HepG2 (cell line): ENCODE measurements at regions not wholly inside any gene's neighbourhood (a gene's known extent, or its start where the extent isn't known, plus 50 kb on each side); places are given as distances from the start of the nearest gene placed in this dataset.

ENCODE experiments used
- ATAC-seq: fragments of 200-7000 bp; cut with Tn5 transposase; 3 replicates; pipeline ENCODE4 v1.9.1; 2020; ENCODE audit warnings: mild to moderate bottlenecking, moderate library complexity
- BruUV-seq: library from RNA; stranded (reverse); fragments of 400-500 nt; replicated peaks from 2 replicates; lab custom pipeline; 2021; lab: Mats Ljungman, UMichigan
- CTCF ChIA-PET: fragments of 300-600 bp; formaldehyde crosslinking; extraction: SDS; loops from one replicate; lab custom pipeline; 2021; ENCODE audit warnings: low total read pairs, inconsistent platforms, low intra/inter-chr PET ratio; lab: Yijun Ruan, JAX
- POLR2A ChIA-PET: fragments of 350-600 bp; sonication (Branson Sonifier 250); formaldehyde crosslinking; loops from one replicate; lab custom pipeline; 2020; ENCODE audit warnings: antibody characterized with exemption, inconsistent platforms; lab: Yijun Ruan, JAX
- DNase-seq: peaks from one replicate; pipeline ENCODE4 v3.0.0-alpha.2; 2015; ENCODE audit warnings: low spot score
- FAIRE-seq: peaks from 3 replicates; lab custom pipeline; 2011; peaks lifted over from hg19 to GRCh38; lab: Jason Lieb, UNC
- H2AFZ ChIP-seq: one replicate; pipeline ENCODE4 v1.6.1; 2011; ENCODE audit warnings: low read length, inconsistent platforms
- H3K27ac ChIP-seq: fragments of 300-600 bp; 3 replicates; pipeline ENCODE4 v1.8.0; 2011; ENCODE audit warnings: mixed run types, mild to moderate bottlenecking, mixed read lengths, low read length, inconsistent platforms; ENCODE audit not compliant: insufficient read depth; ENCODE audit errors: extremely low read length
- H3K27me3 ChIP-seq, 2 experiments: fragments of 200-600 bp in 1 of 2; 2 replicates in 1 of 2; 3 replicates in 1 of 2; pipeline versions ENCODE4 v1.6.0 to v1.8.0; 2011; ENCODE audit warnings: low read length in 2 of 2, mild to moderate bottlenecking in 2 of 2, moderate library complexity in 2 of 2, inconsistent platforms in 1 of 2; ENCODE audit not compliant: insufficient read depth in 2 of 2, control insufficient read depth in 1 of 2
- H3K36me3 ChIP-seq, 2 experiments: fragments of 200-600 bp in 1 of 2; replicated peaks in 1 of 2; 2 replicates in 1 of 2; 3 replicates in 1 of 2; pipeline versions ENCODE4 v1.5.1 to v1.8.0; 2011; ENCODE audit warnings: low read length in 2 of 2, inconsistent platforms in 1 of 2; ENCODE audit not compliant: insufficient read depth in 2 of 2, control insufficient read depth in 1 of 2
- H3K4me1 ChIP-seq: 2 replicates; pipeline ENCODE4 v1.5.1; 2012; ENCODE audit warnings: low read length, inconsistent platforms; ENCODE audit not compliant: insufficient read depth
- H3K4me2 ChIP-seq: 2 replicates; pipeline ENCODE4 v1.6.0; 2011; ENCODE audit warnings: low read depth, low read length, inconsistent platforms
- H3K4me3 ChIP-seq, 3 experiments: fragments of 200-600 bp in 1 of 3; sonication (generic), shearing (Covaris generic) in 1 of 3; replicated peaks in 1 of 3; 2 replicates each; pipeline ENCODE4 v1.5.1; 2011 to 2016; ENCODE audit warnings: low read length in 3 of 3, inconsistent platforms in 2 of 3, low read depth in 2 of 3, mild to moderate bottlenecking in 2 of 3, control low read depth in 1 of 3, mixed read lengths in 1 of 3; ENCODE audit not compliant: insufficient read depth in 1 of 3
- H3K79me2 ChIP-seq: one replicate; pipeline ENCODE4 v1.6.1; 2011; ENCODE audit warnings: low read length, inconsistent platforms; ENCODE audit not compliant: insufficient read depth
- H3K9ac ChIP-seq: 2 replicates; pipeline ENCODE4 v1.6.0; 2011; ENCODE audit warnings: mild to moderate bottlenecking, low read depth, low read length, inconsistent platforms; ENCODE audit not compliant: insufficient read depth
- H3K9me3 ChIP-seq: 2 replicates; pipeline ENCODE4 v1.5.1; 2012; ENCODE audit warnings: mild to moderate bottlenecking, low read length
- H4K20me1 ChIP-seq: 2 replicates; pipeline ENCODE4 v1.6.0; 2011; ENCODE audit warnings: inconsistent platforms, mild to moderate bottlenecking, low read length, moderate library complexity; ENCODE audit not compliant: insufficient read depth
- ATRX ChIP-seq: sonication (generic); formaldehyde crosslinking; IDR thresholded peaks from 2 replicates; pipeline ENCODE4 v1.4.0; 2020; ENCODE audit warnings: missing genetic modification reagents, borderline replicate concordance
- BRD4 ChIP-seq: sonication (generic); formaldehyde crosslinking; IDR thresholded peaks from 2 replicates; pipeline ENCODE4 v1.4.0; 2020; ENCODE audit warnings: missing genetic modification reagents
- CEBPG ChIP-seq: IDR thresholded peaks from 2 replicates; pipeline ENCODE4 v1.6.1; 2016
- GPN1 ChIP-seq: sonication (generic); formaldehyde crosslinking; IDR thresholded peaks from 2 replicates; pipeline ENCODE4 v1.5.1; 2020; ENCODE audit warnings: missing genetic modification reagents, borderline replicate concordance
- MAX ChIP-seq: IDR thresholded peaks from 2 replicates; pipeline ENCODE4 v1.6.1; 2012; ENCODE audit warnings: inconsistent platforms
- NFE2L2 ChIP-seq: fragments of 150-350 bp; IDR thresholded peaks from 2 replicates; pipeline ENCODE4 v1.6.1; 2014; ENCODE audit warnings: low read length
- ONECUT2 ChIP-seq: sonication (generic); formaldehyde crosslinking; IDR thresholded peaks from 2 replicates; pipeline ENCODE4 v1.4.0; 2020; ENCODE audit warnings: missing genetic modification reagents
- SNAI1 ChIP-seq: sonication (generic); formaldehyde crosslinking; IDR thresholded peaks from 2 replicates; pipeline ENCODE4 v1.5.0; 2020; ENCODE audit warnings: mild to moderate bottlenecking, missing genetic modification reagents, borderline replicate concordance
- ZBTB25 ChIP-seq: IDR thresholded peaks from 2 replicates; pipeline ENCODE4 v1.6.1; 2018; ENCODE audit warnings: missing genetic modification reagents
- WGBS: methylation state at CpG from one replicate; pipeline ENCODE4 v1.1.6; 2017; ENCODE audit warnings: low lambda C conversion rate; 5-methylcytosine and 5-hydroxymethylcytosine counted together
- in situ Hi-C: cut with HindIII; loops from 2 replicates; pipeline ENCODE4 v1.10.0; 2017; ENCODE audit warnings: low pct_unique_long_range_greater_than_20kb; ENCODE audit not compliant: extremely low pct_ligation_motif_present
- intact Hi-C: fragments of 100-400 bp; cut with micrococcal nuclease; formaldehyde crosslinking; loops from one replicate; pipeline ENCODE4 v1.10.0; 2022; ENCODE audit not compliant: unreplicated experiment

- ChIA-PET POLR2A (no interaction called here), CTCF (no interaction called here)
- ATAC-seq (no peak), DNase-seq (no peak), FAIRE-seq (no peak)
- no peak for TF ChIP-seq ZBTB25
- no peak for TF ChIP-seq ONECUT2
- no TSS peak for BruUV-seq
- Histone ChIP-seq H3K9me3 (no peaks in the 10 kb centered on the region; the same call in 1 of the 2 replicates), H3K36me3 (no peaks in the 10 kb centered on the region), H3K4me1 (no peaks in the 10 kb centered on the region), H4K20me1 (no peaks in the 10 kb centered on the region), H3K79me2 (no peaks in the 10 kb centered on the region), H3K9ac (no peak overlapping the region), H3K27me3 (peaks cover 0 to 8% of the 10 kb centered on the region in 2 experiments; a peak in 1 of 5 replicates), H3K4me2 (no peak overlapping the region), H3K4me3 (no peak overlapping the region), H2AFZ (no peak overlapping the region), H3K27ac (no peak overlapping the region)
- in situ Hi-C loops = no loop called here
- intact Hi-C loops = no loop called here
- 23% methylated on average over 4 of the region's 4 CpGs for WGBS
Observed at GRCh38 chr3:135440746-135441145, 524.8 kb upstream of the PPP2R3A start.

GRCh38 chr3:135444058-135444457 lies 521.5 kb upstream of the PPP2R3A start:
- POLR2A ChIA-PET = no interaction called here
- intact Hi-C loops (no loop called here), in situ Hi-C loops (no loop called here)
- no peak overlapping the region for H3K4me2 ChIP-seq
- ATAC-seq (no peak), DNase-seq (no peak), FAIRE-seq (no peak)
- H3K4me1 ChIP-seq = no peaks in the 10 kb centered on the region
- TF ChIP-seq SNAI1 (CRISPR knock-in tag) (no peak), GPN1 (no peak), MAX (no peak), CEBPG (no peak), BRD4 (CRISPR knock-in tag) (no peak), ATRX (CRISPR knock-in tag) (no peak), NFE2L2 (no peak)
- whole genome bisulfite sequencing = 9% methylated on average over 5 of the region's 5 CpGs
- H3K4me3 ChIP-seq = no peak overlapping the region
- no peak overlapping the region for H2AFZ ChIP-seq
- H3K36me3 ChIP-seq = no peaks in the 10 kb centered on the region
- no TSS peak for BruUV-seq
- CTCF ChIA-PET = no interaction called here
- H3K79me2 ChIP-seq = no peaks in the 10 kb centered on the region
- no peak overlapping the region for H3K27ac ChIP-seq
- H4K20me1 ChIP-seq = no peaks in the 10 kb centered on the region
- peaks cover 0 to 8% of the 10 kb centered on the region in 2 experiments; a peak in 1 of 5 replicates for H3K27me3 ChIP-seq
- H3K9me3 ChIP-seq = no peaks in the 10 kb centered on the region
- H3K9ac ChIP-seq = no peak overlapping the region
